SKM-1 treated with dmso at 0.1 percent for 144 hours (cell line): ENCODE measurements at regions not wholly inside any gene's neighbourhood (a gene's known extent, or its start where the extent isn't known, plus 50 kb on each side); places are given as distances from the start of the nearest gene placed in this dataset.
A peak's percentile ranks its signal among the peaks of the same experiment; 100 is the strongest.

ENCODE experiments used
- DNase-seq: peaks from one replicate; lab custom pipeline; 2025; ENCODE audit not compliant: unreplicated experiment; lab: John Stamatoyannopoulos, UW

DNA sequence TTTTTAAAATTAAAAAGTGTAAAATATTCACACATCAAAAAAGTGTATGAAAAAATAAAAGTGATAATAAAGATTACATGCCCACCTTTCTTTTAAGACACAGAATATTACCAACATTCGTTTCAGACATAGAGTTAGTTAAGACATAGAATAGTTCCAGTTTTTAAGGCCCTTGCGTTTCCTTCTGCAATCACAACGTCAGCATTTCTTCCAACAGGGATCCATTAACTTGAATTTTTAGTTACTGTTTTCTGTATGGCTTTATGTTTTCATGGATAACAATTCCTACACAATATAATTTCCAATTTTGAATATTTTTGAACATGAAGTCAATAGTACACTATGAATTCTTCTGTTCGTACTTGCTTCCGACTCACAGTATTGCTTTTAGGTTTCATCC is 170.8 kb upstream of the C11orf87 start:
- no peak for DNase-seq

DNA sequence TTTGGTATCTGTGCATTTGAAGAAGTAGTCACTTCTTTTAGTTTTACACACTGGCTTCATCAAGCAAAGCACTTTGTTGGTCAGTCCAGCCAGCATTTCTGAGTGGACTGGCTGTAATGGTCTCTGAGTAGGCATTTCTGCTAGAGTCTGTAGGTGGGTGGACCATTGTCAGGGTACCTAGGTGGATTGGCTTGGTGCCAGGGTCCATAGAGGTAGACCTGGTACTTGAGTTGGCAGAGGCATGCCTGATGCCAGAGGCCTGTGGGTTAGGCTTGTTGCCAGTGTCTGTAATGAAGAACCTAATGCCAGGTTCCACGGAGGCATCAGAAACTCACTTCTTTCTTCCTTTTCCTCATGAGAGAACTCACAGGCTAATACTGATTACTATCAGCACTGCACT is 157.9 kb upstream of the C11orf87 start:
- DNase-seq: no peak

DNA sequence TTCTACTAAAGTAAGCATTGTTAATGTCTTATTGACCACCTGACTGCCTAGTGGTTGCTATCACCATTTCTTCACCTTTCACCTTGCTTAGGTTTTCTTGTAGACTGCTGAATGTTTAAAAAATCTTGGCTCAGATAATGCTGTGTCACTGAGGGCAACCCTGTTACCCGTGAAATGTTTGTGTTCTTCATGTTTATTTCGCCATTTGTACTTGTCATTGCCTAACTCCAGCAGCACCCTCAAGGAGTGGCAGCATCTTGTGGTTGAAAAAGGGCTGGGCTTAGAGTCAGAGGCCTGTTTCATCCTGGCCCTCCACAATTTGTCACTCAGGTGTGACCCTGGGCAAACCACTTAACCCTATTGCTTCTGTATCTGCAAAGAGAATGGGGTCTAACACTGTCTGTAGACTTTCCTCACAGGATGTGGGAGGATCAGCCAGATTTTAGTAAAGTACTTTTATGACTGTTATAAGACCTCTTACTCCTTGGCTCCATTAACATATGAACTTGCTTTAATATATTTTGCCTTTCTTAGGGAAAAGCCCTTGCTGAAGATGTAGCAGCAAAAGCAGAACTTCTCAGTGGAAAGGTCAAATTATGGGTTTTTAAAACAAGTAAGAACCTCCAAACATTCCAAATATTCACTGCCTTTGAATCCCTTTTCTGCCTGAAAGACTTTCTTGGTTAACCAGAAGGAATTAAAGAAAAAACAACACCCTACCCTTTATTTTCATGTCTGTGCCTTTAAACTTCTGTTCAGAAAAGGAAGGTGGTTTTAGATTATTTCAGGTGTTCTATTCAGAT is 154.5 kb upstream of the C11orf87 start:
- DNase-seq: peak; percentile 49

DNA sequence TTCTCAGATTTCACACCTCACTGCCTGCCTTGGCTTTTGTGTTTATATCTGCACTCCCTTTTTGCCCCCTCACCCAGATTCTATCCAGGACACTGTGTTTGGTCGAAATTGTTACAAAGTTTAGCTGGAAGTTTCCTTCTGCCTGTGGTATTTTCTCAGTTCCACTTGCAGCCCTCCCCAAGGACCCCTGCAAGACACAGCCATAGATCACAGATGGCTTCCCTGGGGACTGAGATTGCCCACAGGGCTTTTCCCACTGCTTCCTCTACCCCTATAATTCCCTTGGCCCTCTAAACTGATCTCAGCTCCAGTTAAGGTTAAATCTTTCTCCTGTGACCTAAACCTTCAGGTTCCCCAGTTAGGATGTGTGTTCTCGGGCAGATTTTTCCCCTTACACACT is 146.1 kb upstream of the C11orf87 start:
- no peak for DNase-seq

DNA sequence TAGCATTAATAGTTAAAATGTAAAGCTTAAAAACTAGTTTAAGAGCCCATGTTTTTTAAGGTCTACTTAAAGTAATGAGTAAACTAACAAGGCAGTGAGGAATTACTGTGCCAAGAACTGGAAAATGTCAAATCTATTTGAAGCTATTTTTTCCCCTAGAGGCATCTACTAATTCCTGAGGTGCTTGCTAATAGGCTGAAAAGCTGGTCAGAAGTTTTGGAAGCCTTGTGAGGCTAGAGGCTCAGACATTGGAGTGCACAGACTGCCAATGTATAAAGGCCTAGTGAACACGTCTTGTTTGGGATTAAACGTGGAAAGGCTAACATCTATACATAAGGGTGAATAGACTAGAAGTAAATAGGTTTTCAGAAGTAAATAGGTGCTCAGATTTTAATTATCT is 136.5 kb upstream of the C11orf87 start:
- no peak for DNase-seq

DNA sequence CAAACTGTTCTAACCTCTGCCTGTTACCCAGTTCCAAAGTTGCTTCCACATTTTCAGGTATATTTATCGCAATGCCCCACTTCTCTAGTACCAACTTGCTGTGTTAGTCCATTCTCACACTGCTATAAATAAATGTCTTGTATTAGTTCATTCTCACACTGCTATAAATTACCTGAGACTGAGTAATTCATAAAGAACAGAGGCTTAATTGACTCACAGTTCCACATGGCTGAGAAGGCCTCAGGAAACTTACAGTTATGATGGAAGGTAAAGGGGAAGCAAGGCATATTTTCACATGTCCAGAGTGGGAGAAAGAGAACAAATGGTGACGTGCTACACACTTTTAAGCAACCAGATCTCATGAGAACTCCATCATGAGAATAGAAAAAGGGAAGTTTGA is 130.4 kb upstream of the C11orf87 start:
- DNase-seq: no peak

DNA sequence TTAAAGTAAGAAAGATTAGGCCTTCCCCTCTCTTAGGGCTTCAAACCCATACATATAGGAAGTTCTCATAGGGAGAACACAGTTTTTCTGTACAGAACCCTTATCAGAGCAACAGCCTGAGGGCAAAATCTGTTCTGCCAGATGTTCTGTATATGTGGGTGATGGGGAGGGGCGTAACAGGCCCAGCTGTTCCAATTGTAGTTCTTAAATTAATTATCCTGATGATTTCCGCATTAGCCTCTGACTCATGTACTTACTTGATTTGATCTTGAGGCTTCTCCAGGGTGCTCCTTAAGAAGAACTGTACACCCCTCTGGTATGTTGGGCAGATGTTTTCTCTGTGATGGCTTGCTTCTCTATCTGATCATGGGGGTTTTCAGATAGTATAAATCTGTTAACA is 123.1 kb upstream of the C11orf87 start:
- no peak for DNase-seq

DNA sequence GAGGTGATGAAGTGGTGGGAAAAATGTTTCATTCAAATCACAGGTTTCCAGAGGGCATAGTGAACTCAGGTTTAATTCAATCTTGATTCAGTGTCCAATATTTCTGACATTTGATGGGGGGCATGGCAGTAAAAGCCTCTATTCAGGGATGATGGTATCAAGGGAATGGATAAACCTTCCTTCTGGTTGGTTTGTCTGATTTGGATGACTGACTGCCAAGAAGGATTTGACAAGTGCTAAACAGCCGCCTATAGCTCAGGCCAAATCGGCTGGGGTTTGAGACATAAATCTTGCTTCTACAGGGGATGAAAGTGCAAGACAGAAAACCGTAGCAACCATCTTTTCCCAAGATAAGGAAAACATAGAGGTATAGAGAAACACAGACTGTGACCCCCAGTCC is 121.8 kb upstream of the C11orf87 start:
- DNase-seq: no peak

DNA sequence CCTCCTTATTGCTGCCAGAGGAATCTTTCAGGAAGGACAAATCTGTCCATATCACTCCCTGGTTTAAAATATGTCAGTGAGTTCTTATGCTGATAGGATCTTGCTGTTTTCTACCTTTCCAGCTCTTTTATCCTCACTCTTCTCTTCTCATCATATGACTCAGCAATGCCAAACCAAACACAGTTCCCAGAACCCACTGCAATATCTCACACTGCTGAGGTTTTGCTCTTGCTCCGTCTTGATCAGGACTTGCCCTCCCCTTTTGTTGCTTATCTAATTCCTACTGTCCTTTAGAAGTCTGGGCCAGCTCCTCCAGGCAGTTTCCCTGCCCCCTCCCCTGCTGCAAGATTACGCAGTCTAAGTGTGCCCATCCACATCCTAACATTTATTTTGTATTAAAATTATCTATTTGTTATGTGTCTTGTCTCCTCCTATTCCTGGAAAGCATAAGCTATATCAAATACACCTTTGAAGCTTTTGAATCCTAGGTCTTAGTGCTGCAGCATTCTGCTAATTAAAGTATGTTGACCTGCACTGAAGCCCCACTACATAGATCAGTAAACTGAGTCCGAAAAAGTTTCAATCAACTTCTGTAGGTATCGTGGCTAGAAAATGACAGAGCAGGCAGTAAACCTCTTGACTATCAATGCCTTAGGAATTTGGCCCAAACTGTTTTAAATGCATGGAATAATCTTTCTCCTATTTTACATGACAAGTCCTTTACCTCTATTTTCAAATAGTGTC is 119.2 kb upstream of the C11orf87 start:
- DNase-seq: no peak

DNA sequence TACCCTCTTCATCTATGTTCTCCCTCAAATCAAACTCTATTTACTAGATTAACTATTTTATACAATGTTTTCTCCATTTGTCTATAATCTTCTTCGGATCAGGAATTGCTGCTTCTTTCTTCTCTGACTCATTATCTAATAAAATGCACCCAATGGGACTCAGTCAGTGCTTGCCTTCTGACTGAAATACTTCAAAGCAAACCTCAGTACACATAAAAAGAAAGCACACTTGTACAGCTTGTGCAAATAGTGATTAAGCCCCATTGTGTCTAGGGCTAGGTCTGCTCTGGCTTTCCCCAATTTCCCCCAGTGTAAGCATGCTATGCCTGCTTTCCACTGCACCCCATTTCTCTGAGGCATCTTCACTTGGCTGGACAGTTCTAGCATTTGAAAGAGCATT is 118.6 kb upstream of the C11orf87 start:
- DNase-seq: no peak

DNA sequence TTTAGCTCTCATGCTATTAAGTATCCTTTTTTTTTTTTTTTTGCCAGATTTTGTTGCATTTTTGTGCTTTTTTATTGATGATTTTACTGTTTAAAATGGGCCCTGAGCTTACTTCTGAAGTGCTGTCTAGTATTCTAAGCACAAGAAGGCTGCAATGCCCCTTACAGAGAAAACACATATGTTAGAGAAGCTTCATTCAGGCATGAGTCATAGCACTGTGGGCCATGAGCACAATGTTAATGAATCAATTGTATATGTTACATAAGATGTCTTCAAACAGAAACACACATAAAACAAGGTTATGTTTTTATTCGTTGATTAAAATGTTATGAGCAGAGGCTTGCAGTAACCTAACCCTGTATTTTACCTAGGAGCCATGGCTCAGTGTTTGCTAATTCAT is 117.8 kb upstream of the C11orf87 start:
- no peak for DNase-seq

DNA sequence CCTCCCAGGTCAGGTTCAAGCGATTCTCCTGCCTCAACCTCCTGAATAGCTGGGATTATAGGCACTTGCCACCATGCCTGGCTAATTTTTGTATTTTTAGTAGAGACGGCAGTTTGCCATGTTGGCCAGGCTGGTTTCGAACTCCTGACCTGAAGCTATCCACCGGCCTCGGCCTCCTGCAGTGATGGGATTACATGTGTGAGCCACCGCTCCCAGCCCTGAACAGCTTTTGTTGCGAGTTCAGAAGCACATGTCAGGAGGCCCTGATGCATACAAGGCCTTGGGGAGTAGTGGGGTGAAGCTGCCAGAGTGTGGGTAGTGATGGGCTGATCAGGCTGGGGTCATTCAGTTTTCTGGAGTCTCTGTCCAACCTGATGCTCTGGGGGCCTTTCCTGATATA is 117.0 kb upstream of the C11orf87 start:
- DNase-seq: no peak

DNA sequence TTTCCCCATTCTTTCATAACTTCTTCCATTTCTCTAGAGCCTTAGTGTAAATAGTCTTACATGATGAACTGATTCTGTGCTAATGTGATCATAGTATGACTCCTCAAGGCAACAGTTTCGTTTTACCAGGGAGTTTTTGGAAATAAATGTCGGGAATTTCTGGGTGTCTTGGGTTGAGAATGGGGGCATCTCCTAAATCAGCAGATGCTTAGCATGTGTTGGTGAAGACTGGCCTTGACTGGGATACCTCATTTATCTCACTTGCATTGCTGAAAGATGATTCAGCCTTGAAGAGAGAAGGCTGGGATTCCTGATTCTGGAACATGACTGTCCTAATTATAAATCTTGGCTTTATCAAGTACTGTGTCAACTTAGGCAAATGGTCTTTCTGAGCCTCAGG is 115.7 kb upstream of the C11orf87 start:
- no peak for DNase-seq

DNA sequence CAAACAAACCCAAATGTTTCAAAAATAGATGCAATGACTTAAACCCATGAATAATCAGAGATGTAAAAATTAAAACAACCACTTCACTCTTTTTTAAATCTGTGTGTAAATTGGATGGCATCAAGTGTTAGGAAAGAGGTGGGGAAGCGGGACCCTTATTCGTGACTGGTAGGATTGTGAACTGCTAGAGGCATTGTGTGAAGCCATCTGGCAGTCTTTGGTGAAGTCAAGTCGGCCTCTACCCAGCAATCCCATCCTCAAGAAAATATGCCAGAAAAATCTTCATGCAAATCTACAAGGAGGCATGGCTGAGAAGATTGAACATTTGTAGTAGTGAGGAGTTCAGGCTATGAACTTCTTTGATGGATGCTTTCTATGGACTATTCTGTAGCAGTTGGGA is 114.6 kb upstream of the C11orf87 start:
- no peak for DNase-seq

DNA sequence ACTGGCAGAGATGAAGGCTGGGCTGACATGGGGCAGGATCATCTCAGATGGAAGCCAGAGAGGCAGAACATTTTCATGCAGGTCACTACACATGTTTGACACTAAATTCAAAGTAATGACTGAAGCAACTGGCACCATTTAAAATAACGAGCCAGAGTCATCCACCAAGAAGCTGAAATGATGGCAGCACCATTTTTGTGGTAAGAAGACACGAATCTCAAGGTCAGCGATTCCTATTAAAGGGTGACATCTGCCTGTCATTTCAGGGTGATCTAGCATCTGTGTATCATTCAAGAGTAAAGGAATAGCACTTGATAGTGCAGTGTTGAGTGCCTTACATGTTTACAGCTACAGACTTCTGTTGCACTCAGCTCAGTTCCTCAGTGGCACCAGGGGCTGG is 113.4 kb upstream of the C11orf87 start:
- no peak for DNase-seq

DNA sequence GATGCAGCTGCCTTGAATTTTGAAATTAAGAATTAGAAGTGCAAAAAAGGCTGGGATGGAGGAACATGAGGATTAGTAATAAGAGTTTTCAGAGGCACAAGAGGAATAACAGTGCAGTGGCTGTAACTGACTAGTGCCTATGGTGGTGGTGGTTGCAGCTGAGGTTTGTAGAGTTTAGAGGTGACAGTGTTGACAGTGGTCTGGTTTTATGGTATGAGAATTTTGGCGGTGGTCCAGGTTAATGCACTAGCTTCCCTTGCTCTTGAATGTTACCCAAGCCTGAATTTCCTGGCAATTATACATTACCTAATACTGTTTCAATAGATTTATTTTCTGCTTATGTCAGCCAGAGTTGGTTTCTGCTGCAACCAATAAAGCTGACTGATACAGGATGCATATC is 112.8 kb upstream of the C11orf87 start:
- DNase-seq: no peak

DNA sequence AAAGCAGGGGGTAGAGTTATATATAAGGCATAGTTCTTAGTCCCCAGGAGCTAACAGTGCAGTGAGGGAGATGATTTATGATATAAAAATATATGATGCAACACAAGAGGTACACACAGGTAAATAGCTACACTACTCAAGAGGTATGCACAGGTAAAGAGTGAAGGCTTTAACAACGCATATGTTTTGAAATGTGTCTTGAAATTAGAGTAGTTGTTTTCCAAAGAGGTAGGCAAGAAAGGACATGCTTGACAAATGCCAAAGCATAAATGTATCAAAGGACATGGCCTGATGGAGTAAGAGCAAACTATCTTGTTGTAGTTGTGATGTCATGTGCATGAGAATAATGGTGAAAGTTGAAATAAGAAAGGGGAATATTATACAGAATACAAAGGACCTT is 104.3 kb upstream of the C11orf87 start:
- DNase-seq: no peak

DNA sequence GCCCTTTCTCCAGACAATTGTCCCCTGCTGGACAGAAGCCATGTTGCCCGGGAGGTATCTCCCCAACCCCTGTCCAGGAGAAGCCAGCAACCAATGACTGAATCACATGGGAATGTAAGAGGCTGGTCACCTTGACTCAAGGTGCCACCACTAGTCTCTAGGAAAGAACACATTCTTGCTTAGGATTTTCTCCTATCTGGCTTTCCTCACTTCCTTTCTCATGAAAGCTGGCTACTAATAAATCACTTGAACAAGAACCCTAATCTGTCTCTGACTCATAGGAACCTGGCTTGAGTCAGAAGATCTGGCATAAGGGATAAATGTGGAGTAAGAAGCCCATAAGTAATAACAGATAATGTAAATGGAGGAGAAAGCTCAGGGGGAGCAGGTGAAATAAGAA is 101.4 kb upstream of the C11orf87 start:
- DNase-seq: no peak

DNA sequence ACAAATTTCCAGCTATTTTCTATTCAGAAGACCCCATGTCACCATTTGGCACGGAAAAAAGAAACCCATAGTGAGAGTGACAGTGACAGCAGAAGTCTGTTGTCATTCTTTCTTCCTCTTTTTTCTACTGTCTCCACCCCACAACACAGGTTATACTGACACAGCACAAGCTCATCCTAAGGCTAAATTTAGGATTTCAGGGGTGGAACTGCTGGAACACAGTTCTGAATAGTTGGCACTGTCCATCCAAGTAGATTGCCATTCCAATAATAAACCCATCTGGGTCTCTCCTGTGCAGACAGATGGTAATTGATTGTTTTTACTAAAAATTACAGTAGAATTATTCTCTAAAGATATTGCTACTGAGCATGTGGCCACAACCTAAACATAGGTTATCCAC is 95.2 kb upstream of the C11orf87 start:
- no peak for DNase-seq

DNA sequence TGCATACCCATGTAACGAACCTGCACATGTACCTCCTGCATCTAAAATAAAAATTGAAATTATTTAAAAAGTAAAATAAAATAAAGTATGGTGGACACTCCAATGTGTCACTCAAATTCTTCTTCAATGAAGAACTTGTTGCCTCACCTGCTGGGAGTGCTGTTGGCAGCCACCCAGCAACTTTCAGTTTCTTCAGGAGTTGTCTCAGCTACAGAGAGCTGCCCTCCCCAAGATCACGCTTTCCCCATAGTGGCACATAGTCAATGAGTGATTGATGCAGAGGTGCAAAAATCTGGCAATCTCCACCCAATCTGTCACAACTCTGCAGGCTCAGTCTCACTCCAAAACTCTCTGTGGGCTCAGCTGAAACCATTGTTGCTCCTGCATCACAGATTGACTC is 92.3 kb upstream of the C11orf87 start:
- DNase-seq: no peak

DNA sequence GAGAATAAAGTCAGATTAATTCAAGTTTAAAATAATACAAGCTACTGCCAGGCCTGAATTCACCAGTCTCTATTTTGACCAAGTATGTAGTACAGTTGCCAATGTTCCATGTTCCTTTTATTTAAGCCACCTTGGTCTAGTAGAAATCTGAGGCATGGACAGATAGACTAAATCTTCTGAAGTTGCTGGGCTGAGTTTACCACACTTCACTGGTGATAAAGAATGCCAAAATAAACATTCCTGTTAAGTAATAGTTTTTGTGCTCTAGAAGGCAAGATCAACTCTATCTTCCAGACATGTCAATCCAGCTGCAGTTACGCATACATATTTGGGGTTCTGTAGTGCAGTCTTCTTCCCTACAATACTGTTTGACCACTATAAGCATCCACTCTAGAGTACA is 83.9 kb upstream of the C11orf87 start:
- DNase-seq: no peak

DNA sequence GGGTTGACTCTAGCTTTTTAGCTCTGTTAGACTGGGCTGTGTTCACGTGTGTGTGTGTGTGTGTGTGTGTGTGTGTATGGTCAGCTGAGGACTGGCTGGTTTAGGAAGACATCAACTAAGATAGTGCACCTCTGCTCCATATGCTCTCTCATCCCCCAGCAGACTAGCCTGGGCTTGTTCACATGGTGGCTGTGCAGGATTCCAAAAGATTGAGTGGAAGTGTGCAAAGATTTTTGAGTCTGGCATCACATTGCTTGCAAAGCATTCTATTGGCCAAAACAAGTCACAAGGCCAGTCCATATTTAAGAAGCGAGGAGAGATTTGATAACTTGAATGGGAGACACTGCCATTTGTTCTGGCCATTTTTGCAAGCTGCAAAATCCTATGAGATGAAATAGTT is 79.7 kb upstream of the C11orf87 start:
- no peak for DNase-seq

DNA sequence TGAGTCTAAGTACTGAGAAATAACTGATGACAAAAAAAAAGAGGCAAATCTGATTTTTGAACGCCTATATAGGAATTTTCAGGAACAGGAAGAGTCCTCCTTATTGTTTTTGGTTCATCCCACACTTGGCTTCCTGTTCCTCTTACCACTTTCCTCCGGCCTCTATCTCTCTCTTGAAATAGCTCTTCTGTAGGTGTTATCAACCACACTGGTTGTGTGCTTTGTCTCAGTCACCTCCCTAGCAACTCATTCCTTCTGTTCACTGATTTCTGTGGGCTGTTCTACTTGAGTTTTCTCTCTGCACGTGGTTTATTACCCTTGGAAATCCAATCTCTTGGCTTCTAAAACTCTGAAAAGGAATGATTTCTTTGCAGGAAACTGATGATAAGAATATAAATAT is 78.7 kb upstream of the C11orf87 start:
- no peak for DNase-seq
